HG03135 (cell line): ENCODE measurements at regions not wholly inside any gene's neighbourhood (a gene's known extent, or its start where the extent isn't known, plus 50 kb on each side); places are given as distances from the start of the nearest gene placed in this dataset.

ENCODE experiments used
- ATAC-seq: cut with Tn5 transposase; IDR thresholded peaks from one replicate; pipeline ENCODE4 v1.9.1; 2021; ENCODE audit warnings: mild to moderate bottlenecking, moderate library complexity; ENCODE audit not compliant: unreplicated experiment

DNA sequence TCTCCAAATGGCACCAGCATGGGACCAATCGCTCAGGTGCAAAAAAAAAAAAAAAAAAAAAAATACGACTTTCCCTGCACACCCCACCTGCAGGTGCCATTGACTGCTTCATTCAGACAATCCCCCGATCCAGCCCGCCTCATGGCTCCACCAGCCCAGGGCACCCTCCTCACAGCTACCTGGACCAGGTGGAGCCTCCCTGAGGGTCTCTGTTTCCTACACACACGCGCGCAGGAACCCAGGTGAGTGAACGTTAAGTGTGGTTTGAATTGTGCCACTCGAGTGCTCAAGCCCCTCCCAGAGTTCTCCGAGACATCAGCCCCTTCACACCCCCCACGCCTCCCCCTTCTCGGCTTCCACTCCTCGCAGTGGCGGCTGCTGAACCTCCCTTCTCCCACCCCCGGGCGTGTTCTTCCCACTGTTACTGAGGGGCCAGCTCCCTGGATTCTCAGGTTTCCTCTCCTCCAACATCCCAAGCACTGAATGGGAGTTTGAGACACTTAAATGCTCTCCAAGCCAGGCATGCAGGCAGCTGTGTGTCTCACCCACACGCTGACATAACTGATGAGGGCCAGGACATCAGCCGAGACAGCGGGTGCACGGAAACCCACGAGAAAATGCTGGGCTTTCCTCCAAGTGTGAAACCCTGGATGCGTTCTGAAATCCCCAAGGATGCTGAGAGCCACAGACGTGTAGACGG, 88.8 kb upstream of the SNTG2 start:
- no peak for ATAC-seq

DNA sequence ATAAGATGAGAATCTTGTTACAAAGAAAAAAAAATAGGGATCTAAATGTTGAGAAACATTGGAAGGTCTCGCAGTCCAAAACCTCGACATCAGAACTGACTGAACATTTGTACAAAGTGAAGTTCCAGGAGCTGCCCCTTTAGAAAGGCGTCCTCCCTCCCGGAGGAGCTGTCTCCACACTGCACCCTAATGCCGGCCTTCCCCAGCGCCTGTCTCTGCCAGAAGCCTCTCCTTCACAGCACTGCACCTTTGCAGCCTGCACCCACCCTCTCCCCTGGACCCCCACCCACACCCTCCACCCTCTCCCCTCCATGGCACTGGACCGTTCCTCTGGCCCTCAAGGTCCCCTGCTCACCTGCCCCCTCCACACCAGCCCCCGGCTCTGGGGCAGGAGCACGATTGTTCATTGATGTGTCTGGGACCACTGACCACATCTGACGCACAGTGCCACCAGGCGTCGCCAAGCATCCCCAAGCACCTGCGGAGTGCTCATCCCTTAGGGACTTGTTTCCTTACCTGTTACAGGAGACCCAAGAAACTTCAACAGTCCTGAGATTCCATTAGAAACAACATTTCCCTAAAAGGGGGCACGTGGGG, 90.3 kb upstream of the SNTG2 start:
- ATAC-seq, result no peak

DNA sequence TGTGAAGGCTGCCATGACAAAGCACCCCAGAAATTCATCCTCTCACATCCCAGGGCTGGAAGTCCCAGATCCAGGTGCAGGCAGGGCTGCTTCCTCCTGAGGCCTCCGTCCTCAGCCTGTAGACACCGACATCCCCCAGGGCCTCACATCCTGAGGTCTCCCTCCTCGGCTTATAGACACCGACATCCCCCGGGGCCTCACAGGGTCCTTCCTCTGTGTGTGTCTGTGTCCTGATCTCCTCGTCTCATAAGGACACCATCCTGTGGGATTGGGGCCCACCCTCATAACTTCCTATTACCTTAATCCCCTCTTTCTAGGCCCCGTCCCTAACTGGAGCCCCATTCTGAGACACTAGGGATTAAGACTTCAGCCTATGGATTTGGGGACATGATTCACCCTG, 92.0 kb upstream of the SNTG2 start:
- no peak for ATAC-seq

DNA sequence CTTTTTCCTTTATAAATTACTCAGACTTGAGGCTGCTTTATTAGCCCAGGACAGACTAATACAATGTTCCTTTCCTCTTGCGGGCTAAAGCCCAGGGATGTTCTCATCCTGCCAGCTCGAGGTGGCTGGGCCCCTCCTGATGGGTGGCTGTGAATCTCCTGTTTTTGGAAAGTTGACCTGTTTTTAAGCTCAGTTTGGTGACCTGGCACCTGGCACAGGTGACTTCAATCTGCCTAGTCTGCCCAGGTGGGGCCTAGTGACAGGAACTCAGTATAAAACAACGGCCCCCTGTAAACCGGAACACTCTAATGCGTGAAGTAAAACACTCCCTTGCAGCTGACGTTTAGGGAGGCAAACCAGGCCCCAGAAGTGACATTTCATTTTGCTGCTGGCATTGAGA, 92.7 kb upstream of the SNTG2 start:
- ATAC-seq, result no peak

DNA sequence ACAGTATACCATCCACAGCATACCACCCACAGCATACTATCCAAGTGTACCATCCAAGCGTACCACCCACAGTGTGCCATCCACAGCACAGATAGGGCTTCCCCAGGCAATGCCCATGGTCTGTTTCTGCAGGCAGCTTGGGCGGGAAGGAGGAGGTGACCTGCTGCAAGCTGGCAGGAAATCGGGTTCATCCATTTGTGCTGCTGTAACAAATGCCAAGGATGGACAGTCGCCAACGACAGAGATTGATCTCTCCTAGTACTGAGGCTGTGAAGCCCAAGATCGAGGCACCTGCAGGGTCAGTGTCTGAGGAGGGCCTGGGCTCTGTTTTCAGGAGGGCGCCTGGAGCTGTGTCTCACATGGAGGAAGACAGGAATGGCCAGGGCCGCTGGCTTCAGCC, 93.6 kb upstream of the SNTG2 start:
- ATAC-seq, result no peak

DNA sequence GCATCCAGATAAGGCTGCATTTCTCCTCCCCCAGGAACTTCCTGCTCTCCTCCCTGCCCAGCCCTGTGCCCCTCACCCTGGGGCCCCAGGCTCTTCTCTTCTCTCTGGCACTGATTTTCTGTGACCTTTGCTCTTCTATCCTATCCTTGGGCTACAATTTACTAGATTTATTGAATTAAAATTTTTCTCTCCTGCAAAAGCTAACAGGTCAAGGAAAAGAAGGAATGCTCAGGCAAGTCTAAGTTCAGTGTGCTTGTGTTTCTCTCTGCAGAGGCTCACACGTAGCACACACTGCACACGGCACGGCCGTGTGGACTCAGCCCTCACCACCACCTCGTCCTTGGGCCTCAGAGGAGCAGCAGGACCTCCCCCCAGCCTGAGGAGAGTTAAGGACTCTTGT, 94.2 kb upstream of the SNTG2 start:
- no peak for ATAC-seq

DNA sequence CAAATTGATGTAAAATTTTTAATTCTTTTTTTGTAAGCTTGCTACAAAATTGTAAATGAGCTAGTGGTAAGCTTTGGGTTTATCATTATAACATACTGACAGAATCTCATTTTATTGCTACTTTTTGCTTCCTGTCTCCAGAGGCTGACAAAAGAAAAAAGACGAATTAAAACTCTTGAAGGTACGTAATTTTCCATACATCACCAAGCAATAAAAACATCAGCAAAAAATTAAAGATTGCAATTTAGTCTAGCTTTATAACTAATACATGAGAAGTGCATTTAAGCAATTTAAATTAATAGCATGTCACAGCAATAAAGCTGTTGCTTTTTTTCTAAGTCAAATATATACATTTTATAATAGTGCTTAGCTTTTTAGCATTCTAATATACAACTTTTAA, 94.6 kb upstream of the SNTG2 start:
- no peak for ATAC-seq

DNA sequence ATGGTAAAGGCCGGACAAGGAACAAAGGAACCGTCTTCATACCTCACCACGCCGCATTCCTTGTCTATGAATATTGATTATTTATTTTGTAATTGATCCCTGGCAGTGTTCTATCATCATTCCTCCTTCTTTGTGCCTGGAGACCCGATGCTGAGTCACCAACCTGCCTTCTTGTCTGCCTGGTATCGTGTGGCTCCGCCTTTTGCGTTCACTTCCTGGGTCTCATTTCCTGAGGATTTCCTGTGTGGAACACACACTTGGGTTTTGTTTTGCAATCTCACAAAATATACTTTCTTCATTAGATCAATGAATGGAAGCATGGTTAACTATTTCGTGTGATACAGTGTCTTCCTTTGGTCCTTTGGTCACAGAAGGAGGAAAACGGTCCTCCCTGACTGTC, 95.5 kb upstream of the SNTG2 start:
- ATAC-seq, result no peak

DNA sequence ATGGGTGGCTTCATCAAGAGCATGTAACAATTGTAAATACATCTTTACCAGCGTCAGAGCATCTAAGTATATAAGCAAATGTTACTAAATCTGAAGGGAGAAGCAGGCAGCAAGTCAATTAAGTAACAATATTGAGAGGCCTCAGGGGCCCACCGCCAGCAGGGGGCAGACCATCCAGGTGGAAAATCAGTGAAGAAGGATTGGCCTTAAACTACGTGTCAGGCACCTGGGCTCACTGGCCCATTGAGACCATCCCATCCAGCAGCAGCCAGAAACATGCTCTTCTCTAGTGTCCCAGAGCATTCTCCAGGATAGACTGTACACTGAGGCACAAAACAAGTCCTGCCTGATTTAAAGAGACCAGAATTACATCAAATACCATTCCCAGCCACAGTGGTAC, 96.2 kb upstream of the SNTG2 start:
- ATAC-seq, result no peak

DNA sequence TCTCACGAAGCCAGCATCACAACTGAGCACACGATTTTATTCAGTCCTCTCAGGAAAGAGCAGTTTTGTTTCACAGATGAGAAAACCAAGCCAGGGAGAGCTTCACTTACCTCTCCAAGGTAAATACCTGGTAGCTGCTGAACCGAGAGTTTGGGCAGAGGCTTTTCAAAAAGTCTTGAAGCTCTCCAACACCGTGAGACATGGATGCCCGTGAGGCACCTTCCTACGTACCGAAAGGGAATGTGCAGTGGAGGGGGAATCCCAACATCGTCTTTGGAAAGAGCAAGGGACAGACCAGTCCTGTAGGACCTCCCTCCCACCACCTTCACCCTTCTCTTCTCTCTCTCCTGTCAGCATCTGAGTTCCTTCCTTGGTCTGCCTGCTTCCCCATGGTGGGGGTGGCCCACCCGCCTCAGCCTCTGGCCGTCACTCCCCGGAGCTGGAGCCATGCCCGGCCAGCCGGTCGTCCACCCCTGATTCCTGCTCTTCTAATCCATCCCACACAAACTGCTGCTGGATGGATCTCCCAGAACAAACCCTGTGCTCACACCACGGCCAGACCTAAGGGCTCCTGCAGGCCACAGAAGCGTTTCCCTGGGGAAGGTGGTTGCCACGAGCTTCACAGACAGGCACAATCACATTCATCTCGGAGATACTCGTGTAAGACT, 97.3 kb upstream of the SNTG2 start:
- no peak for ATAC-seq

DNA sequence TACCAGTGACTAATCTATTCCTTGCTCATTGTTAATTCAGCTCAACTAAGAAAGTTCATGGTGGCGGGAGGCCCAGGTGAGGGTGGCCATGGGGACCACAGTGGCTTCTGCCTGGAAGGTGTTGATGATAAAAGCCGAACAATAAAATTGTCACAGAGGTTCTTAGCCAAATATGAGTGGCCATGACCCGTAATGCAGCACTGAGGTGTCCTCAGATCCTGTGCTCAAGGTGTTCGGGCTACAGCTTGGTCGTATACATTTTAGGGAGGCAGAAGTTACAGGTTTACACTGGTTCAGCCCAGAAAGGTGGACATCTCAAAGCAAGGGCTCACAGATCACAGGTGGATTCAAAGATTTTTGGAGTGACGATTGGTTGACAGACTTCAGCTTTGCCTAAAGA, 98.5 kb upstream of the SNTG2 start:
- no peak for ATAC-seq

DNA sequence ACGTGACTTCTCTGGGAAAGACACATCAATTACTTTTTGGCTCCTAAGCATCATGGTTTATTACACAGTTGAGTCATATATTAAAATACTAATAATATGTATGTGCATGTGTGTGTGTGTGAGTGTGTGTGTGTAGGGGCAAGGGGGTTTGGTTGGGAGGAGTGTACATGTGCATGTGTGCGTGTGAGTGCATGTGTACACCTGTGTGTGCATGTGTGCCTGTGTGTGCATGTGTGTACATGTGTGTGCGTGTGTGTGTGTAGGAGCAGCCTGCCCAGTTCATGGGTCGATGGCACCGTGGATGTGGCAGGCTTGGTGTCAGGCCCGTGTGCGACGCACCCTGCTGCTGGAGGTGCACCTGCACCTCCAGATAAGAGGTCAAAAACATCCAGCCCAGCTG, 99.0 kb upstream of the SNTG2 start:
- ATAC-seq, result no peak

DNA sequence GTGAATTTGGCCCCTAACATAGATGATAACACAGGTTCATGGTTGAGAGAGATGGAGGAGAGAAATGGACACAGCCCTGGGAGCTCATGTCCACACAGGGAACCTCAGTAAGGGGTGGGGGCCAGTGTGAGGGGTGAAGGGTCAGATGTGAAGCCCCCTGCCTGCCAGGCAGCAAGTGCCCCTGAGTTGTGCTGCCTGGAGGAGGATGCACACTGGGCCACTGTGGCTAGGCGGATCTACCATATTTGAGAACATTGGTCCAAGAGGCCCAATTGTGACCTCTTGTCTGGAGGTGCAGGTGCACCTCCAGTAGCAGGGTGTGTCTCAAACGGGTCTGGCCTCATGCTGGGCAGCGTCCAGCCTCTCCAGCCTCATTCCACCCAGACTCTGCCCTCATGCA, 99.6 kb upstream of the SNTG2 start:
- no peak for ATAC-seq

DNA sequence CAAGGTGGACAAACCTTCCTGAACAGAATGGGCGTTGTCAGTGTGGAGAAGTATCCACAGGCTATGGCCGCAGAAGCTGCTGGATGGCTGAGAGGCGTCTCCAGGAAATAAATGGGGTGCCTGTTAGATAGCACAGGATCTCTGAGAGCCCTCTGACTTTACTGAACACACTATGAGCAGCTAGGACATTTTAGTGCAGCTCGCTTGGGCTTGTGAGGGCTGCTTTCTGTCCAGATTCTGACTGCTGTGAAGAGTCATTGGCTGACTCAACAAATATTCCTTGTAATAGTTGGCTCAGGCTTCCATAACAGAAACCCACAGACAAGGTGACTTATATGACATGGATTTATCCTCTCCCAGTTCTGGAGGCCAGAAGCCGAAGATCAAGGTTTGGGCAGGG, 100.2 kb upstream of the SNTG2 start:
- no peak for ATAC-seq

DNA sequence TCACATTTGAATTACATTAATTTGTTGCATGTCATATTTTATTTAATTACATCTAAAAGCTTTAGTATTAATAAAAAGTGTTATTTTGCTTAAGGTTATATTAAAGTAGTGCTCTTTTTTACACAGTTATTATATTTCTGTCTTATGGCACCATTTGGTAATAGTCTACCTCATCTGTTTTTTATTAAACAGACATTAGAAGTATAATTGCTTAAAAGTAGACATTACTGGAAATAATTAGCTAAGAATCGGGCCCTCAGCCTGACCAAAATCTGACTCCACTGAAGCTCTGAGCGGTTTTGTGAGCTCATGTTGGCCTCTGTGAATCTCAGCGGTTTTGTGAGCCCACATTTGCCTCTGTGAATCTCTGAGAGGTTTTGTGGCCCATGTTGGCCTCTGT, 102.5 kb upstream of the SNTG2 start:
- ATAC-seq, result no peak

DNA sequence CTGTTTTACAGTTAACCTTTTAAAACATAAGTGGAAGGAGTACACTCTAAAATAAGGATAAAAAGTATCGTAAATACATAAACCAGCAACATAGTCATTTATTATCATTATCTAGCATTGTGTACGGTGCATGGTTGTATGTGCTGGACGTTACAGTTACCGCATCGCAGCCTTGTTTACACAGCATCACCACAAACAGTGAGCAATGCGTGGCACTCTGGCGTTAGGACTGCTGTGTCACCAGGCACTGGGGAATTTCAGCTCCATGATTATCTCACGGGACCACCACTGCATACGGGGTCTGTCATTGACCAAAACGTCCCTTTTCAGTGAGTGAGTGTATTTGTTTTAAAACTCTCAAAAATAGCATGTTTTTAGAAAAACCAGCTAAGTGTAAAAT, 103.0 kb upstream of the SNTG2 start:
- no peak for ATAC-seq

DNA sequence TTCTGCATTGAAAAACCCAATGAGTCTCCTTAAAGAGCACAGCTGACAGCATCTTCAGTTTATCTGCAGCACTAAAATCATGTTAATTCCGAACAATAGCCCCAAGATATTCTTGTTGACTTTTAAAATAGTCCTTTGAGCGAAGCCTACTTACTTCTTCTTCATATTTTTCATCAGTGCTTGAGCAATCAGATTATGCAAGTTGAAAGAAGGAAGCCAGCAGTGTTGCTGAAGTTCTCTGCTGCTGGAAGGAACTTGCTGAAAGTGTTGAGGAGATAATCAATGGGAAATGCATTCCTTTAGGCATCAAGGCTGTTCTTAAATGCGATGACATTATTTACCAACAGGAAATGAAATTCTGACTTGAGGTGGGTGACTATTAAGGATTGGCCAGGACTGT, 105.9 kb upstream of the SNTG2 start:
- no peak for ATAC-seq

DNA sequence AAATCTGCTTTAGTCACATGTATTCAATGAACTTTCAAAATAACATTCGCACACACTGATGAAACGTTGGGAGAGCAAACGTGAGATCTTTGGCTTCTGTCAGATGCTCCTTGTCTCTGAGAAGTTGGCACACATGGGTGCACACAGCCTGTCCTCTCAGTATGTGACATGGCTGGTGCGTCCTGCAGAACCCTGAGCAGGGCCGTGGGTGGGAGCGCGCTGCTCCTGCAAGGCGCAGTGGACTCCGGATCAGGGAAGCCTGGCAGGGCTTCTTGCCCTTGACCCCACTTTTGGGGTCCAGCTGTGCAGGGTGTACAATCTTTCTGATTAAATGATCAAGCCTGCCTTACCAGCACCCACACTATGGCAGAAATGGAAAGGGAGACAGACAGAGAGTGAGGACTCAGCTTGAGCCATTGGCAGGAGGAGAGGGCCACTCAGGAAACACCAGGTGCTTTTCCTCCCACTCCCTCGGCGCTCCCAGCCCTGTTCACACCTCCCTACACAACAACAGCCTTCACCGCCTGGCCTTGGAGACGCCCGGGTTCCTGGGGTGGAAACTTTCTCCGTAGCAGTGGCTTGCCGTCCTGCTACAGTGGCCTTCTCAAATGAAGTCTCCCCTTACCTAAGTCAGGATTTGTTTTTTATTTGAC, 108.4 kb upstream of the SNTG2 start:
- no peak for ATAC-seq

DNA sequence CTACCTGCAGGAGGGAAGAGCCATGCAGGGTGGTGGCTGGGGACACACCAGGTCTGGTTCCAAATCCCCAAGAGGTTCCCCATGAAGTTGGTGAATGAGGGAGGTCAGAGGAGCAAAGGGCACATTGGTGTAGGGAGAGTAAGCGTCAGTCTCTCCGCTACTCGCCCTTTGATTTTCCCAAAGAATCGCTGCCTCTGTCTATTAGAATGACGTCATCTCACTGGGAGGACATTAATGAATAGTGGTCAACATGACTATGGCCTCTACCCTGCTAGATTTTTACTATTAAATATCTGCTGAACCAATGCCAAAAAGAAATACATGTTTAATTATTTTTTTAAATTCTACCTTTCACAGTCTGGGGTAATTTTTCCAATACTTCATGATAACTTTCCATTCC, 109.6 kb upstream of the SNTG2 start:
- ATAC-seq, result no peak

DNA sequence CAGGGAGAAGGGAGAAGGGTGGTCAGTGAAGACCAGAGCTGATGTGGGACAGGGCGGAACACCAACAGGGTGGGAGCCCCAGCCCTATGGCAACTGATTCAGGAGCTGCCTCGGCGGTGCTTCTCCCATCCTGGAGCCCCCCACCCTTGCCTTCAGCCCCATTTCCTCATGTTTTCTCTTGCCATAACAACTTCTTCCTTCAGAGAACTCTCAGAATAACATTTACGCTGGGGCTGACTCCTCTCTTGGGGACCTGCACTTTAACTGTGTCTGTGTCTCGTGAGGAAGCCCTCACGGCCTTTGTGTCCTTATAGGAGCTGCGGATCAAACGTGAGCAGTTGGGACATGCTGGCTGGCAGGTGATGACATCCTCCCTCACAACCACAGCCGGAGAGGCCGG, 116.4 kb upstream of the SNTG2 start:
- ATAC-seq, result no peak

DNA sequence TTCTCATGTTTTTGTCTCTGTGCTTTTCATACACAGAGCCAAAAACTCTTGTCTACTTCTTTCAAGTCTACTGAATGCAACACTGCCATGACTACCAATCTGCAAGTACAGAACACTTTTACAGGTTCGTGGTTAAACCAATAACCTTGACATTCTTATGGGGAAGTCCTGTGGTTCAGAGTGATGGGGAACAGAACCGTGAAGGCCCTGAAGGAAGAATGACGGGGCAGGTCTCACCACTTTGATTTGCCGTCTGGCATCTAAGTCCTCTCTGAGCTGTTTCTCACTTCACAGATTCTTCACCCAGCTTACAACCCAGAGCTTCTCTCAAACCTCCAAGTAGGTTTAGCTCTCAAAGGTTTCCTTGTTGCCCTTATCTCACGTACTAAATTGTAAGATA, 117.5 kb upstream of the SNTG2 start:
- no peak for ATAC-seq

DNA sequence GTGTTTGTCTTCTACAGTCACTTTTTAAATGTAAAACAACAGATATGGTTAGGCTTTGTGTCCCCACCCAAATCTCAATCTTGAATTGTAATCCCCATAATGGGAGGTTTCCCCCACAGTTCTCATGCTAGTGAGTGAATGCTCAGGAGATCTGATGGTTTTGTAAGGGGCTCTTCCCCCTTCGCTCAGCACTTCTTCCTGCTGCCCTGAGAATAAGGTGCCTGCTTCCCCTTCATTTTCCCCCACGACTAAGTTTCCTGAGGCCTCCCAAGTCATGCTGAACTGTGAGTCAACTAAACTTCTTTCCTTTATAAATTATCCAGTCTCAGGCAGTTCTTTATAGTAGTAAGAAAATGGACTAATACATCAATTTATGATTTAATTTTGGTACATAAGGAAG, 118.0 kb upstream of the SNTG2 start:
- no peak for ATAC-seq
